GM12878 (cell line): ENCODE measurements at regions not wholly inside any gene's neighbourhood (a gene's known extent, or its start where the extent isn't known, plus 50 kb on each side); places are given as distances from the start of the nearest gene placed in this dataset.

Experiments used
- ATAC-seq: fragments of 200-7000 bp; cut with Tn5 transposase; 3 replicates; pipeline ENCODE4 v1.9.1; 2020; ENCODE audit warnings: mild to moderate bottlenecking, moderate library complexity
- BruUV-seq: library from RNA; stranded (reverse); fragments of 400-500 nt; replicated peaks from 2 replicates; lab custom pipeline; 2021; lab: Mats Ljungman, UMichigan
- CTCF ChIA-PET: fragments of 300-600 bp; sonication (Branson Sonifier 250); formaldehyde crosslinking; extraction: SDS; loops from one replicate; lab custom pipeline; 2021; ENCODE audit warnings: inconsistent platforms; lab: Yijun Ruan, JAX
- POLR2A ChIA-PET: fragments of 350-600 bp; formaldehyde crosslinking; extraction: SDS; loops from one replicate; lab custom pipeline; 2021; ENCODE audit warnings: inconsistent platforms; lab: Charles Lee
- RAD21 ChIA-PET: fragments of 300-600 bp; sonication (Branson Sonifier 250); formaldehyde crosslinking; loops from one replicate; lab custom pipeline; 2023; ENCODE audit warnings: antibody characterized with exemption; ENCODE audit not compliant: unreplicated experiment; lab: Charles Lee
- SMC1A ChIA-PET: fragments of 300-600 bp; sonication (Branson Sonifier 250); formaldehyde crosslinking; loops from one replicate; lab custom pipeline; 2023; ENCODE audit not compliant: unreplicated experiment, uncharacterized antibody; lab: Charles Lee
- DNase-seq: peaks from one replicate; pipeline ENCODE4 v3.0.0-alpha.2; 2011; ENCODE audit warnings: low read depth, low spot score
- FAIRE-seq: peaks from 3 replicates; lab custom pipeline; 2011; peaks lifted over from hg19 to GRCh38; lab: Jason Lieb, UNC
- H2AFZ ChIP-seq: 2 replicates; pipeline ENCODE4 v1.6.0; 2011; ENCODE audit warnings: low read depth, low read length, control low read depth; ENCODE audit not compliant: control insufficient read depth
- H3K27ac ChIP-seq: 2 replicates; pipeline ENCODE4 v1.5.1; 2011; ENCODE audit warnings: control low read depth; ENCODE audit not compliant: control insufficient read depth, insufficient read depth
- H3K27me3 ChIP-seq, 2 experiments: replicated peaks in 1 of 2; 2 replicates each; pipeline versions ENCODE4 v1.6.0 to v1.6.1; 2011; ENCODE audit warnings: low read length in 1 of 2; ENCODE audit not compliant: control insufficient read depth in 2 of 2, insufficient read depth in 2 of 2
- H3K36me3 ChIP-seq, 2 experiments: 2 replicates each; pipeline ENCODE4 v1.5.1; 2011; ENCODE audit warnings: low read length in 1 of 2; ENCODE audit not compliant: control insufficient read depth in 2 of 2, insufficient read depth in 2 of 2
- H3K4me1 ChIP-seq: 2 replicates; pipeline ENCODE4 v1.6.1; 2011; ENCODE audit warnings: mild to moderate bottlenecking, low read length, moderate library complexity, mixed read lengths; ENCODE audit not compliant: control insufficient read depth, insufficient read depth
- H3K4me2 ChIP-seq: 2 replicates; pipeline ENCODE4 v1.6.0; 2011; ENCODE audit warnings: control low read depth; ENCODE audit not compliant: control insufficient read depth, insufficient read depth
- H3K4me3 ChIP-seq: fragments of 200-600 bp; sonication (generic); 2 replicates; pipeline ENCODE4 v1.5.1; 2016
- H3K79me2 ChIP-seq: 2 replicates; pipeline ENCODE4 v1.6.0; 2011; ENCODE audit warnings: low read length; ENCODE audit not compliant: control insufficient read depth, insufficient read depth
- H3K9ac ChIP-seq: 2 replicates; pipeline ENCODE4 v1.8.0; 2011; ENCODE audit warnings: low read length, control low read depth, mixed read lengths; ENCODE audit not compliant: control insufficient read depth, insufficient read depth
- H3K9me3 ChIP-seq: replicated peaks from 3 replicates; pipeline ENCODE4 v1.5.1; 2011; ENCODE audit warnings: mild to moderate bottlenecking, low read length; ENCODE audit not compliant: control insufficient read depth, insufficient read depth
- H4K20me1 ChIP-seq: 2 replicates; pipeline ENCODE4 v1.6.0; 2011; ENCODE audit not compliant: control insufficient read depth, insufficient read depth
- ASH2L ChIP-seq: fragments of 300-600, 200-600 bp; sonication (generic); IDR thresholded peaks from 2 replicates; pipeline ENCODE4 v1.6.1; 2017; ENCODE audit warnings: low read depth, mild to moderate bottlenecking, borderline replicate concordance
- BMI1 ChIP-seq: fragments of 450-650 bp; IDR thresholded peaks from 2 replicates; pipeline ENCODE4 v1.6.1; 2016; ENCODE audit warnings: mild to moderate bottlenecking, moderate library complexity, borderline replicate concordance
- CBX5 ChIP-seq: sonication (generic); IDR thresholded peaks from 2 replicates; pipeline ENCODE4 v1.6.1; 2016; ENCODE audit warnings: low read depth, moderate library complexity, mild to moderate bottlenecking, inconsistent platforms
- FOS ChIP-seq: IDR thresholded peaks from 3 replicates; pipeline ENCODE4 v1.6.1; 2011; ENCODE audit warnings: borderline replicate concordance; ENCODE audit not compliant: insufficient read length; ENCODE audit errors: extremely low read depth
- JUNB ChIP-seq: IDR thresholded peaks from 2 replicates; pipeline ENCODE4 v1.6.1; 2016; ENCODE audit warnings: antibody characterized with exemption, mild to moderate bottlenecking
- PKNOX1 ChIP-seq: fragments of 450-650 bp; IDR thresholded peaks from 2 replicates; pipeline ENCODE4 v1.6.1; 2016; ENCODE audit warnings: mild to moderate bottlenecking
- TCF7 ChIP-seq: IDR thresholded peaks from 2 replicates; pipeline ENCODE4 v1.6.1; 2014; ENCODE audit warnings: antibody characterized with exemption, borderline replicate concordance
- WGBS: methylation state at CpG from one replicate; pipeline ENCODE4 v1.1.6; 2016; ENCODE audit warnings: low lambda C conversion rate; ENCODE audit not compliant: insufficient replicate concordance, insufficient coverage; ENCODE audit errors: missing lambda C conversion rate; 5-methylcytosine and 5-hydroxymethylcytosine counted together
- in situ Hi-C: fragments of 300-500 bp; cut with MboI; formaldehyde crosslinking; loops from 9 replicates; pipeline ENCODE4 v1.14.3; 2018; ENCODE audit warnings: mixed read lengths
- intact Hi-C: fragments of 100-400 bp; cut with micrococcal nuclease; formaldehyde crosslinking; loops from one replicate; pipeline ENCODE4 v1.14.2; 2022; ENCODE audit not compliant: unreplicated experiment
- TF ChIP-seq, protein P1 (sequence below): IDR thresholded peaks from 2 replicates; pipeline ENCODE4 v1.6.1; 2012; ENCODE audit warnings: low read depth, low read length, improper control_type of control experiment

DNA sequence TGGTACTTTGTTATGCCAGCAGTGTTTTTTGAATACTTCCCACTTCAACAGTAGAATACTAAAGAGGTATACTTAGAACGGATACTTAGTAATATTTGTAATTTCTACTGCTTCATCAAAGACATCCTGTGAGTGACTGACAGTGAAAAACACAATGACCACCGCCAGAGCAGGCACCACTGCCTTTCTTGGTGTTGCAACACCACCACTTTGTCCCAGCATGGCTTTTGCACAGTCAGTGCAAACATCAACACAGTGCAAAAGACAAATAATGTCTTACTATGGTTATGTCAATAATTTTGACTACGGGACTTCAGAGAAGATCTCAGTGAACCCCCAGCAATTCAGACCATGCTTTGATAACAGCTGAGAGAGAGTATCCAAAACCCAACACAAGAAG, 220.5 kb downstream of the RBM26 start:
- no peak overlapping the region for H3K4me3 ChIP-seq
- ChIA-PET SMC1A (interaction anchor here (1.2 kb wide), 1 partner anchor 10 kb away, joined by 3 read pairs; no protein-coding TSS in a partner anchor), POLR2A (no interaction called here), CTCF (no interaction called here), RAD21 (interaction anchor here (1.3 kb wide), 1 partner anchor 18 kb away, joined by 3 read pairs; no protein-coding TSS in a partner anchor)
- H3K27ac ChIP-seq, result no peak overlapping the region
- TF ChIP-seq JUNB (no peak), BMI1 (no peak), TCF7 (peak; percentile 30; the same call in 1 of the 2 replicates), ASH2L (no peak), FOS (no peak), PKNOX1 (peak; percentile 11; the same call in 1 of the 2 replicates), CBX5 (no peak)
- TF ChIP-seq, protein P1, sequence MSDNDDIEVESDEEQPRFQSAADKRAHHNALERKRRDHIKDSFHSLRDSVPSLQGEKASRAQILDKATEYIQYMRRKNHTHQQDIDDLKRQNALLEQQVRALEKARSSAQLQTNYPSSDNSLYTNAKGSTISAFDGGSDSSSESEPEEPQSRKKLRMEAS, result no peak
- H3K9me3 ChIP-seq, result no peaks in the 10 kb centered on the region
- DNase-seq, result no peak
- H3K79me2 ChIP-seq, result no peaks in the 10 kb centered on the region
- H3K9ac ChIP-seq, result no peak overlapping the region
- no peaks in the 10 kb centered on the region; a peak in 1 of 4 replicates for H3K27me3 ChIP-seq
- WGBS, result 32% methylated on average over 3 of the region's 3 CpGs
- intact Hi-C loops, result no loop called here
- BruUV-seq, result no TSS peak
- H3K4me2 ChIP-seq, result no peak overlapping the region
- no peak overlapping the region for H2AFZ ChIP-seq
- ATAC-seq, result peak; percentile 37
- H3K36me3 ChIP-seq, result no peaks in the 10 kb centered on the region
- no peak for FAIRE-seq
- peaks cover 2% of the 10 kb centered on the region; the same call in 1 of the 2 replicates for H3K4me1 ChIP-seq
- no peaks in the 10 kb centered on the region for H4K20me1 ChIP-seq
- in situ Hi-C loops, result no loop called here
